HG03571 (cell line): ENCODE measurements at regions not wholly inside any gene's neighbourhood (a gene's known extent, or its start where the extent isn't known, plus 50 kb on each side); places are given as distances from the start of the nearest gene placed in this dataset.
"Not testable (repeated sequence)": the region's sequence is repeated elsewhere in the genome, so short reads cannot be mapped to it uniquely, and the experiment has no call there.

Experiments used
- ATAC-seq: cut with Tn5 transposase; IDR thresholded peaks from one replicate; pipeline ENCODE4 v1.9.1; 2021; ENCODE audit not compliant: unreplicated experiment

- ATAC-seq: no peak
Observed at GRCh38 chrX:137878401-137878800, 312.5 kb downstream of the ZIC3 start.

- no peak for ATAC-seq
Observed at GRCh38 chrX:137882960-137883359, 317.0 kb downstream of the ZIC3 start.

GRCh38 chrX:137884813-137885212 is 318.9 kb downstream of the ZIC3 start:
- ATAC-seq: not testable (repeated sequence)

- ATAC-seq: no peak
Observed at GRCh38 chrX:137891431-137891830, 325.5 kb downstream of the ZIC3 start.

- no peak for ATAC-seq
Observed at GRCh38 chrX:137896123-137896522, 330.2 kb downstream of the ZIC3 start.

GRCh38 chrX:137915466-137915865 is 349.5 kb downstream of the ZIC3 start:
- ATAC-seq: no peak

- ATAC-seq: no peak
Observed at GRCh38 chrX:137916090-137916746, 350.3 kb downstream of the ZIC3 start.

GRCh38 chrX:137926090-137926489 is 360.2 kb downstream of the ZIC3 start:
- no peak for ATAC-seq

GRCh38 chrX:137929951-137930350 is 364.0 kb downstream of the ZIC3 start:
- ATAC-seq: no peak

GRCh38 chrX:137930533-137930932 is 364.6 kb downstream of the ZIC3 start:
- no peak for ATAC-seq

GRCh38 chrX:137934214-137934613 is 368.3 kb downstream of the ZIC3 start:
- not testable (repeated sequence) for ATAC-seq

GRCh38 chrX:137934887-137935286 is 369.0 kb downstream of the ZIC3 start:
- not testable (repeated sequence) for ATAC-seq

- no peak for ATAC-seq
Observed at GRCh38 chrX:137945470-137945869, 379.5 kb downstream of the ZIC3 start.

- ATAC-seq: no peak
Observed at GRCh38 chrX:137969191-137969590, 403.3 kb downstream of the ZIC3 start.

GRCh38 chrX:137982472-137983172 is 416.7 kb downstream of the ZIC3 start:
- no peak for ATAC-seq

GRCh38 chrX:137988470-137988869 is 422.5 kb downstream of the ZIC3 start:
- no peak for ATAC-seq

GRCh38 chrX:137998619-137999018 is 432.7 kb downstream of the ZIC3 start:
- ATAC-seq: no peak

- ATAC-seq: no peak
Observed at GRCh38 chrX:137999071-137999470, 433.1 kb downstream of the ZIC3 start.

- ATAC-seq: no peak
Observed at GRCh38 chrX:137999552-137999951, 433.6 kb downstream of the ZIC3 start.

GRCh38 chrX:138001226-138001625 is 435.3 kb downstream of the ZIC3 start:
- no peak for ATAC-seq

GRCh38 chrX:138006180-138006579 is 440.3 kb downstream of the ZIC3 start:
- ATAC-seq: no peak

- no peak for ATAC-seq
Observed at GRCh38 chrX:138008281-138008680, 442.4 kb downstream of the ZIC3 start.

GRCh38 chrX:138011468-138011867 is 445.5 kb downstream of the ZIC3 start:
- no peak for ATAC-seq
